GM12892 (cell line): ENCODE measurements at regions not wholly inside any gene's neighbourhood (a gene's known extent, or its start where the extent isn't known, plus 50 kb on each side); places are given as distances from the start of the nearest gene placed in this dataset.

Experiments used
- POLR2A ChIP-seq: IDR thresholded peaks from 2 replicates; pipeline ENCODE4 v1.6.1; 2011; ENCODE audit warnings: low read depth, low read length, control low read depth
- POLR2AphosphoS5 ChIP-seq: IDR thresholded peaks from 2 replicates; pipeline ENCODE4 v1.6.1; 2011; ENCODE audit warnings: low read depth, low read length, control low read depth

GRCh38 chr18:22515250-22515649 is 97.5 kb upstream of the CTAGE1 start:
- TF ChIP-seq POLR2A, result no peak
- TF ChIP-seq POLR2AphosphoS5, result no peak
